ENCODE measurements at regions not wholly inside any gene's neighbourhood (a gene's known extent, or its start where the extent isn't known, plus 50 kb on each side); places are given as distances from the start of the nearest gene placed in this dataset.

DNA sequence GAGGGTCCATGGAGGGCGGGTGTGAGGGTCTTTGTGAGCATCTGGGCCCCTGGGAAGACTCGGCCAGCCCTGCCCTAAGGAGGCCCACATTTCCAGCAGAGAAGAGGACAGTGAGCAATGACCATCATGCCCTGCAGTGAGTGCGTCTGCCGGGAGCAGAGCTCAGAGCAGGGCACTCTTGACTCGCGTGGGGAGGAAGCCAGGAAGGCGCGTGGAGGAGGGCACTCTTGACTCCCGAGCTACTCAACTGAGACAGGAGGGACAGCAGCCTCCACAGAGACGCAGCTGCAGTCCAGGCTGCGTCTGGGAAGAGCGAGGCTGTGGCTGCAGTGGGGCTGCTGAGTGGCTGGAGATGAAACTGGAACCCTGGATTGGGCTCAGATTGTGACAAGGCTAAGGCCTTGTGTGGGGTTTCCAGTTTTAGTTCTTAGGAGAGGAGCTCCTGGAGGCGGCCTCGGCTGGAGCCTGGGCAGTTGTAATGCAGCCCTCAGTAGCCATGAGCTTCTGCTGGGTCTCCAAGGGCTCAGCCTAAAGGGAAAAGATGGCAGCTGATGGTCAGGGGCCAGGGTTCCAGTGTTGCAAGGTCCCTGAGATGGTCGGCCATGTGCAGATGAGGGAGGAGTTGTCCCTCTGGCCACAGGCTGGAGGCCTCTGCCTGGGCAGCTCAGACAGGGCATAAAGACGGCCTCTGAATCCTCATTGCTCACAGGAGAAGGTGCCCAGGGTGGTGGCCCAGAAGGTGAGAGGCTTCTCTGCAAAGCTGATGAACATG, 264.7 kb upstream of the B3GAT1 start:
- ChIA-PET CTCF (no interaction called here), POLR2A (no interaction called here)
- TF ChIP-seq, protein P1, sequence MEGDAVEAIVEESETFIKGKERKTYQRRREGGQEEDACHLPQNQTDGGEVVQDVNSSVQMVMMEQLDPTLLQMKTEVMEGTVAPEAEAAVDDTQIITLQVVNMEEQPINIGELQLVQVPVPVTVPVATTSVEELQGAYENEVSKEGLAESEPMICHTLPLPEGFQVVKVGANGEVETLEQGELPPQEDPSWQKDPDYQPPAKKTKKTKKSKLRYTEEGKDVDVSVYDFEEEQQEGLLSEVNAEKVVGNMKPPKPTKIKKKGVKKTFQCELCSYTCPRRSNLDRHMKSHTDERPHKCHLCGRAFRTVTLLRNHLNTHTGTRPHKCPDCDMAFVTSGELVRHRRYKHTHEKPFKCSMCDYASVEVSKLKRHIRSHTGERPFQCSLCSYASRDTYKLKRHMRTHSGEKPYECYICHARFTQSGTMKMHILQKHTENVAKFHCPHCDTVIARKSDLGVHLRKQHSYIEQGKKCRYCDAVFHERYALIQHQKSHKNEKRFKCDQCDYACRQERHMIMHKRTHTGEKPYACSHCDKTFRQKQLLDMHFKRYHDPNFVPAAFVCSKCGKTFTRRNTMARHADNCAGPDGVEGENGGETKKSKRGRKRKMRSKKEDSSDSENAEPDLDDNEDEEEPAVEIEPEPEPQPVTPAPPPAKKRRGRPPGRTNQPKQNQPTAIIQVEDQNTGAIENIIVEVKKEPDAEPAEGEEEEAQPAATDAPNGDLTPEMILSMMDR (IDR thresholded peaks at IDR 0.05; ENCODE audit: control extremely low read depth, extremely low read depth, low read depth, missing control alignments): no peak
- DNase-seq (ENCODE audit: extremely low spot score): no peak

DNA sequence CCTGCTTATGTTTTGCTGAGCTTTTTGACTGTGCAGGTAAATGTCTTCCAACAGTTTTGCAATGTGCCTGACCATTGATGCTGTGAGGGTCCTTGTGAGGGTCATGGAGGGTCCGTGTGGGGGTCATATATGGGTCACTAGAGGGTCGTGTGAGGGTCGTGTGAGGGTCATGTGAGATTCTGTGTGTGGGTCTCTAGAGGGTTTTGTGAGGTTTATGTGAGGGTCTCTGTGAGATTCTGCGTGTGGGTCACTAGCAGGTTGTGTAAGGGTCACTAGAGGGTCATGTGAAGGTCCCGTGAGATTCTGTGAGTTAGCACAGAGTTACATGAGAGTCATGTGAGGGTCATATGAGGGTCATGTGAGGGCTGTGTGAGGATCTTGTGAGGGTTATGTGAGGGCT, 263.9 kb upstream of the B3GAT1 start:
- POLR2A ChIA-PET: no interaction called here
- CTCF ChIA-PET: no interaction called here
- no peak for DNase-seq (ENCODE audit: extremely low spot score)
- TF ChIP-seq, protein P1 (IDR thresholded peaks at IDR 0.05; ENCODE audit: control extremely low read depth, extremely low read depth, low read depth, missing control alignments): no peak

DNA sequence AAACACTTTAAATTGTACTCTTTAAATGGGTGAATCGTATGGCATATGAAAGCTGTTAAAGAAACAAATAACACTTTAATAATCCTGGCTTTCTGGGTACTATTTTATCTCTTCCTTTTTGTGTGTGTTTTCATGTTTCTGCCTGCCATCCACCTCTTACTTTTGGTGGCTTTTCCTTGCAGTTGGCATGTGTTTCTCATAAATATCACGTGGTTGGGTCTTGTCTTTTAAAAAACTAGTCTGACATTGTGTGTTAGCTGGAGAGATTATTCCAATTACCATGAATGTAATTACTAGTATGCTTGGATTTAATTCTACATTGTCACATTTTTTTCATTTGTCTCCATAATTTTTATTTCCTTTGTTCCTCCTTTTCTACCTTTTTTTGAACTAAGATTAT, 262.9 kb upstream of the B3GAT1 start:
- ChIA-PET POLR2A (no interaction called here), CTCF (no interaction called here)
- DNase-seq (ENCODE audit: extremely low spot score): no peak
- TF ChIP-seq, protein P1 (IDR thresholded peaks at IDR 0.05; ENCODE audit: control extremely low read depth, extremely low read depth, low read depth, missing control alignments): no peak

DNA sequence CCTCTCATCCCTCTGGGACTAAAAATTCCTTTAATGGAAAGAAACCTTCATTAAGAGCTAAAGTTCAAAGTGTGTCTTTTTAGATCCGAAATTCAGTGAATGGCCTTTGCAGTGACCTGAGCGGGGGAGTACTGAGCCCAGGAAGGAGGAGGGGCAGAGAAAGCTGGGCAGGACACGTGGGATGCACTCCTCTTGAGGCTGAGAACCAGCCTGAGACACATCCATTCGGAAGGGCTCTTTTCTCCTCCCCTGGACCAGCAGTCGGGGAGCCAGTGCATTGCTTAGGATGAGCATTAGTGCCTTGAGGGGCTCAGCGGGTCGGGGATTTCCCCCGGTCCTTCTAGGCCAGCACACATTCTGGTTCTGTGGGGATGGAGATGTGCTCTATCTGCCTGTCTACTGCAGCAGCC, 258.9 kb upstream of the B3GAT1 start:
- ChIA-PET POLR2A (no interaction called here), CTCF (interaction anchor here (1.6 kb wide), 1 partner anchor 8 kb away, joined by 6 read pairs; no protein-coding TSS in a partner anchor)
- no peak for DNase-seq (ENCODE audit: extremely low spot score)
- TF ChIP-seq, protein P1 (IDR thresholded peaks at IDR 0.05; ENCODE audit: control extremely low read depth, extremely low read depth, low read depth, missing control alignments): no peak

DNA sequence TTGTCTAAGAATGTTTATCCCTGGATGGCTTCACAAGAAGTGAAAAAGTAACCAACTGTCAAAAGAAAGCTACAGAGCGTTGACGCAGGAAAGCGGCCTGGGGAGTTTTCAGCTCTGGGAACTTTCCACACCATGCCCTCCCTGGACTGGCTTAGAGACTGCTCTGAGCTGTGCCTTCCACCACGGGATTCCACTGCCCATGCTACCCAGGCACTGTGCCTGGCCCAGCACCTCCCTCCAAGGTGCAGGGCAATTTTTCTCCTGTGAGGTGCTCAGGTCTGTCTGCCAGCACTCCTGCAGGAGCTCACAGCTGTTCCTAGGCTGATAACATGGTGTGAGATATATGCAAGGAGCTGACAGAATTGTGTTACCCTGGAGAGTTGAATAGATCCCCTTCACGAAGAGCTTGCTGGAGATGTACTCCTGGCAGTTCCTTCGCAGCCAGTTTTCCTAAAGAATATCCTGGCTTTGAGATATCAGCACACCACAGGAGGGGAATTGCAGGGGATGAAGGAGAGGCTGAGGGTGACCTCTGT, 258.3 kb upstream of the B3GAT1 start:
- DNase-seq (ENCODE audit: extremely low spot score): no peak
- TF ChIP-seq, protein P1 (IDR thresholded peaks at IDR 0.05; ENCODE audit: control extremely low read depth, extremely low read depth, low read depth, missing control alignments): no peak
- CTCF ChIA-PET: interaction anchor here (1.6 kb wide), 1 partner anchor 8 kb away, joined by 6 read pairs; no protein-coding TSS in a partner anchor
- POLR2A ChIA-PET: no interaction called here

DNA sequence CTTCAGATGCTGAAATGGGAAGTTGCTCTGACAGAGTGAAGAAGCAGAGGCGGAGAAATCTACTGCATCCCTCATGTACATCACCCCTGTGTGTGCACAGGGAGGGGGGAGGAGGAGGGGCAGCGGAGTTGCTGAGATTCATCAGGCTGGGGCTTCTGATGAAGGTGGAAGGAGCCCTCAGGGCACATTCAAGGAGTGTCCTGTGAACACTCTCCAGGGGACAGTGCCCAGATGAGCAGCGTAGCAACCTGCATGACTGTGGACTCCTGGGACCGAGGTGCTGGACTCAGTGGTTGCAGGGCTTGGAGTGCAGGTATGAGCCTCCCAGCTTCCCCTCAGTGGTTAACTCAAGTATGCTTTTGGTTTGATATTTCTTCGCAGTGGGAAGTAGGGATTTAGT, 257.8 kb upstream of the B3GAT1 start:
- no peak for DNase-seq (ENCODE audit: extremely low spot score)
- CTCF ChIA-PET: interaction anchor here (1.6 kb wide), 1 partner anchor 9 kb away, joined by 6 read pairs; no protein-coding TSS in a partner anchor
- POLR2A ChIA-PET: no interaction called here
- TF ChIP-seq, protein P1 (IDR thresholded peaks at IDR 0.05; ENCODE audit: control extremely low read depth, extremely low read depth, low read depth, missing control alignments): no peak

Measured in GM10248 (cell line).